ENCODE measurements at regions not wholly inside any gene's neighbourhood (a gene's known extent, or its start where the extent isn't known, plus 50 kb on each side); places are given as distances from the start of the nearest gene placed in this dataset.

- no peak for DNase-seq
- Histone ChIP-seq H3K9me3 (replicated peaks in 1 of 3) (no peaks in the 10 kb centered on the region), H3K27me3 (no peaks in the 10 kb centered on the region), H3K36me3 (replicated peaks in 1 of 2) (no peaks in the 10 kb centered on the region), H3K4me3 (no peak overlapping the region), H3K27ac (no peak overlapping the region), H3K4me1 (replicated peaks in 1 of 2) (no peaks in the 10 kb centered on the region)
- intact Hi-C loops (cut with DNase I) = no loop called here
- no peak for TF ChIP-seq POLR2A (IDR thresholded peaks at IDR 0.05)
- WGBS, 4 donors = 44 to 55% (median 53%) methylated on average over 4 of the region's 4 CpGs
These were observed 186.6 kb upstream of the NRP1 start for GRCh38 chr10:33521062-33521461.

- no peak for TF ChIP-seq POLR2A (IDR thresholded peaks at IDR 0.05)
- TF ChIP-seq CTCF (IDR thresholded peaks at IDR 0.05) = no peak
- no peaks in the 10 kb centered on the region for H3K36me3 ChIP-seq (replicated peaks in 1 of 2)
- no peaks in the 10 kb centered on the region for H3K9me3 ChIP-seq (replicated peaks in 1 of 3)
- no peak overlapping the region for H3K27ac ChIP-seq
- no peak overlapping the region for H3K4me3 ChIP-seq
- no peaks in the 10 kb centered on the region for H3K27me3 ChIP-seq
- intact Hi-C loops (cut with DNase I) = no loop called here
- 70 to 82% (median 81%) methylated on average over 2 of the region's 2 CpGs for WGBS, 4 donors
- H3K4me1 ChIP-seq (replicated peaks in 1 of 2) = no peaks in the 10 kb centered on the region
- no peak for DNase-seq
These were observed 185.8 kb upstream of the NRP1 start for GRCh38 chr10:33520223-33520622.

- Histone ChIP-seq H3K27me3 (no peaks in the 10 kb centered on the region), H3K27ac (no peak overlapping the region), H3K9me3 (replicated peaks in 1 of 3) (no peaks in the 10 kb centered on the region), H3K4me1 (replicated peaks in 1 of 2) (no peaks in the 10 kb centered on the region), H3K36me3 (replicated peaks in 1 of 2) (no peaks in the 10 kb centered on the region), H3K4me3 (no peak overlapping the region)
- no peak for TF ChIP-seq CTCF (IDR thresholded peaks at IDR 0.05)
- WGBS, 4 donors = 74 to 80% (median 76%) methylated on average over 14 of the region's 14 CpGs
- intact Hi-C loops (cut with DNase I) = no loop called here
- DNase-seq = no peak
These were observed 184.8 kb upstream of the NRP1 start for GRCh38 chr10:33519130-33519860.

GRCh38 chr10:33510206-33510605, 175.7 kb upstream of the NRP1 start:
- no peak overlapping the region for H3K27ac ChIP-seq
- no peak overlapping the region for H3K4me3 ChIP-seq
- WGBS, 4 donors = 75 to 91% (median 82%) methylated on average over 3 of the region's 3 CpGs

More at GRCh38 chr10:33510206-33510605, 175.7 kb upstream of the NRP1 start:
- Histone ChIP-seq H3K36me3 (replicated peaks in 1 of 2) (no peaks in the 10 kb centered on the region), H3K27me3 (no peaks in the 10 kb centered on the region), H3K9me3 (replicated peaks in 1 of 3) (no peaks in the 10 kb centered on the region), H3K4me1 (replicated peaks in 1 of 2) (peaks cover 0 to 17% of the 10 kb centered on the region in 2 donors)
- TF ChIP-seq POLR2A (IDR thresholded peaks at IDR 0.05) = no peak
- no peak for TF ChIP-seq CTCF (IDR thresholded peaks at IDR 0.05)
- DNase-seq = no peak
- intact Hi-C loops (cut with DNase I) = no loop called here

Measured in adrenal gland (tissue), 9 donors.